ENCODE measurements at regions not wholly inside any gene's neighbourhood (a gene's known extent, or its start where the extent isn't known, plus 50 kb on each side); places are given as distances from the start of the nearest gene placed in this dataset.

DNA sequence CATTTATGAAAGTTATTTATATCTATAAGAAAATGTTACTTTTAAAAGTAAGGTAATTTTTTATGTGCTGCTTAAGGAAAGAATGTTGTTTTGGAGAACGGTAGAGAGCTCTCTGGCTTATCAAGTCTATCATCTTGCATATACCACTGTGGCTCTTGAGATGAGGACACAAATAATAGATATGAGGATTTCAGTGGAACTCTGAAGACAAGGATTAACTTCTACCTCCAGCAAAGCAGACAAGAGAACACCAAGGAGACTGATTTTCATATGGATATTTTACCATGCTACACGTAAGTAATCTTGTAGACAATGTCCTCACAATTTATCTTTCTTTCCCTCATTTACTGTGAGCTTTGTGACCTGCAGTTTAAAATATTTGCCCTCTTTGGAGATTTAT lies 557.5 kb upstream of the NDST4 start:
- no peak for TF ChIP-seq POLR2A (IDR thresholded peaks at IDR 0.05)
- TF ChIP-seq, protein P1, sequence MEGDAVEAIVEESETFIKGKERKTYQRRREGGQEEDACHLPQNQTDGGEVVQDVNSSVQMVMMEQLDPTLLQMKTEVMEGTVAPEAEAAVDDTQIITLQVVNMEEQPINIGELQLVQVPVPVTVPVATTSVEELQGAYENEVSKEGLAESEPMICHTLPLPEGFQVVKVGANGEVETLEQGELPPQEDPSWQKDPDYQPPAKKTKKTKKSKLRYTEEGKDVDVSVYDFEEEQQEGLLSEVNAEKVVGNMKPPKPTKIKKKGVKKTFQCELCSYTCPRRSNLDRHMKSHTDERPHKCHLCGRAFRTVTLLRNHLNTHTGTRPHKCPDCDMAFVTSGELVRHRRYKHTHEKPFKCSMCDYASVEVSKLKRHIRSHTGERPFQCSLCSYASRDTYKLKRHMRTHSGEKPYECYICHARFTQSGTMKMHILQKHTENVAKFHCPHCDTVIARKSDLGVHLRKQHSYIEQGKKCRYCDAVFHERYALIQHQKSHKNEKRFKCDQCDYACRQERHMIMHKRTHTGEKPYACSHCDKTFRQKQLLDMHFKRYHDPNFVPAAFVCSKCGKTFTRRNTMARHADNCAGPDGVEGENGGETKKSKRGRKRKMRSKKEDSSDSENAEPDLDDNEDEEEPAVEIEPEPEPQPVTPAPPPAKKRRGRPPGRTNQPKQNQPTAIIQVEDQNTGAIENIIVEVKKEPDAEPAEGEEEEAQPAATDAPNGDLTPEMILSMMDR (IDR thresholded peaks at IDR 0.05) = no peak
